DND-41 (cell line): ENCODE measurements at regions not wholly inside any gene's neighbourhood (a gene's known extent, or its start where the extent isn't known, plus 50 kb on each side); places are given as distances from the start of the nearest gene placed in this dataset.

Experiments
- ATAC-seq: fragments of 200-7000 bp; cut with Tn5 transposase; 3 replicates; pipeline ENCODE4 v1.9.1; 2021; ENCODE audit warnings: low read depth; ENCODE audit not compliant: insufficient read depth
- DNase-seq: peaks from one replicate; pipeline ENCODE4 v3.0.0-alpha.2; 2020
- H2AFZ ChIP-seq: 2 replicates; pipeline ENCODE4 v1.6.0; 2012; ENCODE audit warnings: low read depth, low read length
- H3K27ac ChIP-seq: 2 replicates; pipeline ENCODE4 v1.5.1; 2012; ENCODE audit warnings: low read length, inconsistent platforms
- H3K27me3 ChIP-seq: fragments of 200-600 bp; sonication (generic); 2 replicates; pipeline ENCODE4 v1.6.0; 2012; ENCODE audit warnings: low read length, mild to moderate bottlenecking, inconsistent platforms; ENCODE audit not compliant: insufficient read depth, poor library complexity
- H3K36me3 ChIP-seq: 2 replicates; pipeline ENCODE4 v1.5.1; 2012; ENCODE audit warnings: low read length, inconsistent platforms; ENCODE audit not compliant: insufficient read depth
- H3K4me1 ChIP-seq: 2 replicates; pipeline ENCODE4 v1.5.1; 2012; ENCODE audit warnings: mild to moderate bottlenecking, low read length; ENCODE audit not compliant: insufficient read depth
- H3K4me2 ChIP-seq: 2 replicates; pipeline ENCODE4 v1.6.0; 2012; ENCODE audit warnings: mild to moderate bottlenecking, moderate library complexity, low read length, inconsistent platforms; ENCODE audit not compliant: insufficient read depth
- H3K4me3 ChIP-seq, 2 experiments: fragments of 200-600 bp in 1 of 2; shearing (Covaris generic) in 1 of 2; 2 replicates each; pipeline ENCODE4 v1.5.1; 2012 to 2016; ENCODE audit warnings: inconsistent platforms in 2 of 2, low read length in 2 of 2, mild to moderate bottlenecking in 2 of 2, low read depth in 1 of 2, moderate library complexity in 1 of 2
- H3K79me2 ChIP-seq: 2 replicates; pipeline ENCODE4 v1.6.0; 2012; ENCODE audit warnings: low read length, inconsistent platforms; ENCODE audit not compliant: insufficient read depth
- H3K9ac ChIP-seq: 2 replicates; pipeline ENCODE4 v1.6.0; 2012; ENCODE audit warnings: low read depth, mild to moderate bottlenecking, inconsistent platforms, low read length, moderate library complexity
- H3K9me3 ChIP-seq: 2 replicates; pipeline ENCODE4 v1.5.1; 2012; ENCODE audit warnings: low read length, moderate library complexity, mild to moderate bottlenecking, inconsistent platforms; ENCODE audit not compliant: insufficient read depth, severe bottlenecking
- H4K20me1 ChIP-seq: 2 replicates; pipeline ENCODE4 v1.6.0; 2012; ENCODE audit warnings: low read length; ENCODE audit not compliant: insufficient read depth
- CTCF ChIP-seq: IDR thresholded peaks from 2 replicates; pipeline ENCODE4 v1.5.1; 2012; ENCODE audit warnings: borderline replicate concordance, low read length, moderate library complexity, mild to moderate bottlenecking; ENCODE audit not compliant: poor library complexity, severe bottlenecking; ENCODE audit errors: extremely low read depth
- EZH2 ChIP-seq: IDR thresholded peaks from 3 replicates; pipeline ENCODE4 v1.6.1; 2012; ENCODE audit warnings: borderline replicate concordance, low read depth, mild to moderate bottlenecking, moderate library complexity, low read length, inconsistent platforms; ENCODE audit not compliant: severe bottlenecking

GRCh38 chr2:239791526-239792404 is 233.4 kb downstream of the NDUFA10 start:
- TF ChIP-seq CTCF (no peak), EZH2 (no peak)
- DNase-seq = no peak
- no peak overlapping the region for H3K27ac ChIP-seq
- H3K27me3 ChIP-seq = no peaks in the 10 kb centered on the region
- no peak overlapping the region for H3K4me2 ChIP-seq
- H3K9me3 ChIP-seq = no peaks in the 10 kb centered on the region
- H2AFZ ChIP-seq = no peak overlapping the region
- no peaks in the 10 kb centered on the region for H4K20me1 ChIP-seq
- peaks cover 11% of the 10 kb centered on the region; the same call in 1 of the 2 replicates for H3K4me1 ChIP-seq
- H3K36me3 ChIP-seq = no peaks in the 10 kb centered on the region
- H3K4me3 ChIP-seq = no peak overlapping the region
- H3K9ac ChIP-seq = no peak overlapping the region
- H3K79me2 ChIP-seq = no peaks in the 10 kb centered on the region
- no peak for ATAC-seq

GRCh38 chr2:239790721-239791120 is 234.4 kb downstream of the NDUFA10 start:
- no peak for TF ChIP-seq EZH2
- no peak for TF ChIP-seq CTCF
- no peaks in the 10 kb centered on the region for H4K20me1 ChIP-seq

GRCh38 chr2:239790313-239790712 is 234.8 kb downstream of the NDUFA10 start:
- no peak for TF ChIP-seq CTCF
- no peak for TF ChIP-seq EZH2
- Histone ChIP-seq H3K27me3 (no peaks in the 10 kb centered on the region), H3K4me3 (no peak overlapping the region), H4K20me1 (no peaks in the 10 kb centered on the region), H3K9me3 (no peaks in the 10 kb centered on the region), H3K4me2 (no peak overlapping the region), H3K9ac (no peak overlapping the region), H3K27ac (peak overlapping the region; percentile 28; the same call in 1 of the 2 replicates), H2AFZ (no peak overlapping the region), H3K79me2 (no peaks in the 10 kb centered on the region), H3K4me1 (peaks cover 11% of the 10 kb centered on the region; the same call in 1 of the 2 replicates), H3K36me3 (no peaks in the 10 kb centered on the region)
- ATAC-seq = no peak; the same call in 2 of the 3 replicates
- DNase-seq = no peak

More at GRCh38 chr2:239790721-239791120, 234.4 kb downstream of the NDUFA10 start:
- ATAC-seq (0 out of 3 replicates have a peak, but pooled peaks have one; percentile 47), DNase-seq (no peak)
- H3K9ac ChIP-seq = no peak overlapping the region
- no peak overlapping the region for H2AFZ ChIP-seq
- no peak overlapping the region for H3K4me2 ChIP-seq
- no peaks in the 10 kb centered on the region for H3K36me3 ChIP-seq
- H3K27me3 ChIP-seq = no peaks in the 10 kb centered on the region
- no peaks in the 10 kb centered on the region for H3K79me2 ChIP-seq
- H3K4me3 ChIP-seq = no peak overlapping the region
- peak overlapping the region; percentile 28; the same call in 1 of the 2 replicates for H3K27ac ChIP-seq
- no peaks in the 10 kb centered on the region for H3K9me3 ChIP-seq
- H3K4me1 ChIP-seq = peaks cover 11% of the 10 kb centered on the region; the same call in 1 of the 2 replicates
